ENCODE measurements at regions not wholly inside any gene's neighbourhood (a gene's known extent, or its start where the extent isn't known, plus 50 kb on each side); places are given as distances from the start of the nearest gene placed in this dataset.

GRCh38 chr1:184296466-184297243 is 90.2 kb upstream of the C1orf21 start:
- no peak for TF ChIP-seq CTCF (IDR thresholded peaks at IDR 0.05; ENCODE audit: low read depth, low read length)
- no peak for TF ChIP-seq POLR2A (IDR thresholded peaks at IDR 0.05; ENCODE audit: extremely low read depth, insufficient read length)
